Loucy (cell line): ENCODE measurements at regions not wholly inside any gene's neighbourhood (a gene's known extent, or its start where the extent isn't known, plus 50 kb on each side); places are given as distances from the start of the nearest gene placed in this dataset.

Experiments
- H2AFZ ChIP-seq: fragments of 200-600 bp; sonication (generic); 2 replicates; pipeline ENCODE4 v1.6.0; 2016; ENCODE audit warnings: antibody characterized with exemption, mild to moderate bottlenecking, low read length, moderate library complexity
- H3F3A ChIP-seq: fragments of 200-600 bp; 2 replicates; pipeline ENCODE4 v1.6.0; 2016; ENCODE audit warnings: antibody characterized with exemption, low read depth, mild to moderate bottlenecking
- H3K27me3 ChIP-seq: fragments of 200-600 bp; sonication (generic); 2 replicates; pipeline ENCODE4 v1.6.1; 2014; ENCODE audit warnings: low read length, mild to moderate bottlenecking; ENCODE audit not compliant: insufficient read depth, poor library complexity, severe bottlenecking
- H3K36me3 ChIP-seq: fragments of 200-600 bp; sonication (generic); 2 replicates; pipeline ENCODE4 v1.6.1; 2016; ENCODE audit warnings: low read length; ENCODE audit not compliant: insufficient read depth
- H3K4me1 ChIP-seq: fragments of 200-600 bp; sonication (generic); 2 replicates; pipeline ENCODE4 v1.5.1; 2014; ENCODE audit warnings: low read length, mild to moderate bottlenecking; ENCODE audit not compliant: insufficient read depth, poor library complexity, severe bottlenecking
- H3K4me2 ChIP-seq: fragments of 200-600 bp; sonication (generic); 2 replicates; pipeline ENCODE4 v1.6.0; 2014; ENCODE audit warnings: antibody characterized with exemption, low read length, low read depth, mild to moderate bottlenecking; ENCODE audit not compliant: poor library complexity, severe bottlenecking
- H3K4me3 ChIP-seq: fragments of 200-600 bp; sonication (generic); 2 replicates; pipeline ENCODE4 v1.5.1; 2014; ENCODE audit warnings: low read length, mild to moderate bottlenecking, mixed read lengths; ENCODE audit not compliant: poor library complexity, severe bottlenecking
- H3K79me2 ChIP-seq: fragments of 200-600 bp; sonication (generic); 2 replicates; pipeline ENCODE4 v1.6.1; 2014; ENCODE audit warnings: low read length; ENCODE audit not compliant: insufficient read depth
- H3K9ac ChIP-seq: fragments of 200-600 bp; sonication (generic); 2 replicates; pipeline ENCODE4 v1.6.0; 2014; ENCODE audit warnings: mild to moderate bottlenecking, low read depth, low read length, moderate library complexity; ENCODE audit not compliant: poor library complexity, severe bottlenecking
- H3K9me2 ChIP-seq: fragments of 200-600 bp; sonication (generic); replicated peaks from 2 replicates; pipeline ENCODE4 v1.6.1; 2016; ENCODE audit warnings: low read depth, low read length, mixed read lengths
- H3K9me3 ChIP-seq: fragments of 200-600 bp; sonication (generic); 2 replicates; pipeline ENCODE4 v1.6.1; 2014; ENCODE audit warnings: mild to moderate bottlenecking, antibody characterized with exemption, low read length, low read depth; ENCODE audit not compliant: insufficient read depth
- H4K20me1 ChIP-seq: fragments of 200-600 bp; sonication (generic); 2 replicates; pipeline ENCODE4 v1.6.0; 2014; ENCODE audit warnings: antibody characterized with exemption, low read length, mild to moderate bottlenecking; ENCODE audit not compliant: insufficient read depth, poor library complexity, severe bottlenecking
- CTCF ChIP-seq: fragments of 200-600 bp; sonication (generic); conservative IDR thresholded peaks from 2 replicates; pipeline ENCODE4 v1.5.1; 2014; ENCODE audit warnings: mild to moderate bottlenecking, antibody characterized with exemption, low read length
- EZH2phosphoT487 ChIP-seq: fragments of 200-600 bp; IDR thresholded peaks from 2 replicates; pipeline ENCODE4 v1.6.1; 2018; ENCODE audit warnings: antibody characterized with exemption, mild to moderate bottlenecking, moderate library complexity, borderline replicate concordance

- no peak overlapping the region for H3K4me2 ChIP-seq
- TF ChIP-seq CTCF: no peak
- no peak for TF ChIP-seq EZH2phosphoT487
- no peaks in the 10 kb centered on the region for H3K36me3 ChIP-seq
- H3K9me2 ChIP-seq: no peaks in the 10 kb centered on the region
- H3F3A ChIP-seq: no peaks in the 10 kb centered on the region
- H3K27me3 ChIP-seq: no peaks in the 10 kb centered on the region
- H3K4me3 ChIP-seq: no peak overlapping the region
- H2AFZ ChIP-seq: no peak overlapping the region
- no peaks in the 10 kb centered on the region for H4K20me1 ChIP-seq
- H3K79me2 ChIP-seq: no peaks in the 10 kb centered on the region
- no peaks in the 10 kb centered on the region for H3K9me3 ChIP-seq
- no peak overlapping the region for H3K9ac ChIP-seq
- H3K4me1 ChIP-seq: no peaks in the 10 kb centered on the region
Observed at GRCh38 chr6:138035070-138035469, 72.1 kb downstream of the PERP start.

- H3F3A ChIP-seq: no peaks in the 10 kb centered on the region
- no peaks in the 10 kb centered on the region for H4K20me1 ChIP-seq
- no peak overlapping the region for H3K9ac ChIP-seq
- no peak overlapping the region for H3K4me2 ChIP-seq
- H3K9me2 ChIP-seq: no peaks in the 10 kb centered on the region
- H3K36me3 ChIP-seq: no peaks in the 10 kb centered on the region
- H3K4me3 ChIP-seq: no peak overlapping the region
- H3K4me1 ChIP-seq: no peaks in the 10 kb centered on the region
- H2AFZ ChIP-seq: no peak overlapping the region
- H3K27me3 ChIP-seq: no peaks in the 10 kb centered on the region
- H3K79me2 ChIP-seq: no peaks in the 10 kb centered on the region
- no peaks in the 10 kb centered on the region for H3K9me3 ChIP-seq
- no peak for TF ChIP-seq CTCF
- no peak for TF ChIP-seq EZH2phosphoT487
Observed at GRCh38 chr6:138036111-138036510, 71.1 kb downstream of the PERP start.

GRCh38 chr6:138037009-138037504, 70.2 kb downstream of the PERP start:
- Histone ChIP-seq H3K9me3 (no peaks in the 10 kb centered on the region), H3K27me3 (no peaks in the 10 kb centered on the region), H3F3A (no peaks in the 10 kb centered on the region), H3K9me2 (no peaks in the 10 kb centered on the region), H3K9ac (no peak overlapping the region), H3K4me1 (no peaks in the 10 kb centered on the region), H2AFZ (no peak overlapping the region), H3K36me3 (no peaks in the 10 kb centered on the region), H4K20me1 (no peaks in the 10 kb centered on the region), H3K79me2 (no peaks in the 10 kb centered on the region), H3K4me2 (no peak overlapping the region), H3K4me3 (no peak overlapping the region)
- TF ChIP-seq EZH2phosphoT487: no peak
- no peak for TF ChIP-seq CTCF
